GM12878 (cell line): ENCODE measurements at regions not wholly inside any gene's neighbourhood (a gene's known extent, or its start where the extent isn't known, plus 50 kb on each side); places are given as distances from the start of the nearest gene placed in this dataset.

Experiments
- ATAC-seq: fragments of 200-7000 bp; cut with Tn5 transposase; 3 replicates; pipeline ENCODE4 v1.9.1; 2020; ENCODE audit warnings: mild to moderate bottlenecking, moderate library complexity
- BruUV-seq: library from RNA; stranded (reverse); fragments of 400-500 nt; replicated peaks from 2 replicates; lab custom pipeline; 2021; lab: Mats Ljungman, UMichigan
- CTCF ChIA-PET: fragments of 300-600 bp; sonication (Branson Sonifier 250); formaldehyde crosslinking; extraction: SDS; loops from one replicate; lab custom pipeline; 2021; ENCODE audit warnings: inconsistent platforms; lab: Yijun Ruan, JAX
- POLR2A ChIA-PET: fragments of 350-600 bp; formaldehyde crosslinking; extraction: SDS; loops from one replicate; lab custom pipeline; 2021; ENCODE audit warnings: inconsistent platforms; lab: Charles Lee
- RAD21 ChIA-PET: fragments of 300-600 bp; sonication (Branson Sonifier 250); formaldehyde crosslinking; loops from one replicate; lab custom pipeline; 2023; ENCODE audit warnings: antibody characterized with exemption; ENCODE audit not compliant: unreplicated experiment; lab: Charles Lee
- SMC1A ChIA-PET: fragments of 300-600 bp; sonication (Branson Sonifier 250); formaldehyde crosslinking; loops from one replicate; lab custom pipeline; 2023; ENCODE audit not compliant: unreplicated experiment, uncharacterized antibody; lab: Charles Lee
- DNase-seq: peaks from one replicate; pipeline ENCODE4 v3.0.0-alpha.2; 2011; ENCODE audit warnings: low read depth, low spot score
- FAIRE-seq: peaks from 3 replicates; lab custom pipeline; 2011; peaks lifted over from hg19 to GRCh38; lab: Jason Lieb, UNC
- H2AFZ ChIP-seq: 2 replicates; pipeline ENCODE4 v1.6.0; 2011; ENCODE audit warnings: low read depth, low read length, control low read depth; ENCODE audit not compliant: control insufficient read depth
- H3K27ac ChIP-seq: 2 replicates; pipeline ENCODE4 v1.5.1; 2011; ENCODE audit warnings: control low read depth; ENCODE audit not compliant: control insufficient read depth, insufficient read depth
- H3K27me3 ChIP-seq, 2 experiments: replicated peaks in 1 of 2; 2 replicates each; pipeline versions ENCODE4 v1.6.0 to v1.6.1; 2011; ENCODE audit warnings: low read length in 1 of 2; ENCODE audit not compliant: control insufficient read depth in 2 of 2, insufficient read depth in 2 of 2
- H3K36me3 ChIP-seq, 2 experiments: 2 replicates each; pipeline ENCODE4 v1.5.1; 2011; ENCODE audit warnings: low read length in 1 of 2; ENCODE audit not compliant: control insufficient read depth in 2 of 2, insufficient read depth in 2 of 2
- H3K4me1 ChIP-seq: 2 replicates; pipeline ENCODE4 v1.6.1; 2011; ENCODE audit warnings: mild to moderate bottlenecking, low read length, moderate library complexity, mixed read lengths; ENCODE audit not compliant: control insufficient read depth, insufficient read depth
- H3K4me2 ChIP-seq: 2 replicates; pipeline ENCODE4 v1.6.0; 2011; ENCODE audit warnings: control low read depth; ENCODE audit not compliant: control insufficient read depth, insufficient read depth
- H3K4me3 ChIP-seq: fragments of 200-600 bp; sonication (generic); 2 replicates; pipeline ENCODE4 v1.5.1; 2016
- H3K79me2 ChIP-seq: 2 replicates; pipeline ENCODE4 v1.6.0; 2011; ENCODE audit warnings: low read length; ENCODE audit not compliant: control insufficient read depth, insufficient read depth
- H3K9ac ChIP-seq: 2 replicates; pipeline ENCODE4 v1.8.0; 2011; ENCODE audit warnings: low read length, control low read depth, mixed read lengths; ENCODE audit not compliant: control insufficient read depth, insufficient read depth
- H3K9me3 ChIP-seq: replicated peaks from 3 replicates; pipeline ENCODE4 v1.5.1; 2011; ENCODE audit warnings: mild to moderate bottlenecking, low read length; ENCODE audit not compliant: control insufficient read depth, insufficient read depth
- H4K20me1 ChIP-seq: 2 replicates; pipeline ENCODE4 v1.6.0; 2011; ENCODE audit not compliant: control insufficient read depth, insufficient read depth
- CBFB ChIP-seq: IDR thresholded peaks from 2 replicates; pipeline ENCODE4 v1.6.1; 2016; ENCODE audit warnings: antibody characterized with exemption, low read depth
- CBX3 ChIP-seq: fragments of 200-600 bp; sonication (generic); IDR thresholded peaks from 2 replicates; pipeline ENCODE4 v1.6.1; 2016; ENCODE audit warnings: low read depth, borderline replicate concordance
- CBX5 ChIP-seq: sonication (generic); IDR thresholded peaks from 2 replicates; pipeline ENCODE4 v1.6.1; 2016; ENCODE audit warnings: low read depth, moderate library complexity, mild to moderate bottlenecking, inconsistent platforms
- CREM ChIP-seq: IDR thresholded peaks from 2 replicates; pipeline ENCODE4 v1.6.1; 2014; ENCODE audit warnings: antibody characterized with exemption, low read depth
- NFXL1 ChIP-seq: fragments of 450-650 bp; IDR thresholded peaks from 2 replicates; pipeline ENCODE4 v1.6.1; 2017; ENCODE audit warnings: antibody characterized with exemption, mild to moderate bottlenecking, borderline replicate concordance
- NR2C2 ChIP-seq: IDR thresholded peaks from 2 replicates; pipeline ENCODE4 v1.6.1; 2011; ENCODE audit warnings: borderline replicate concordance, low read depth; ENCODE audit not compliant: control insufficient read depth, insufficient read length
- WGBS: methylation state at CpG from one replicate; pipeline ENCODE4 v1.1.6; 2016; ENCODE audit warnings: low lambda C conversion rate; ENCODE audit not compliant: insufficient replicate concordance, insufficient coverage; ENCODE audit errors: missing lambda C conversion rate; 5-methylcytosine and 5-hydroxymethylcytosine counted together
- in situ Hi-C: fragments of 300-500 bp; cut with MboI; formaldehyde crosslinking; loops from 9 replicates; pipeline ENCODE4 v1.14.3; 2018; ENCODE audit warnings: mixed read lengths
- intact Hi-C: fragments of 100-400 bp; cut with micrococcal nuclease; formaldehyde crosslinking; loops from one replicate; pipeline ENCODE4 v1.14.2; 2022; ENCODE audit not compliant: unreplicated experiment

DNA sequence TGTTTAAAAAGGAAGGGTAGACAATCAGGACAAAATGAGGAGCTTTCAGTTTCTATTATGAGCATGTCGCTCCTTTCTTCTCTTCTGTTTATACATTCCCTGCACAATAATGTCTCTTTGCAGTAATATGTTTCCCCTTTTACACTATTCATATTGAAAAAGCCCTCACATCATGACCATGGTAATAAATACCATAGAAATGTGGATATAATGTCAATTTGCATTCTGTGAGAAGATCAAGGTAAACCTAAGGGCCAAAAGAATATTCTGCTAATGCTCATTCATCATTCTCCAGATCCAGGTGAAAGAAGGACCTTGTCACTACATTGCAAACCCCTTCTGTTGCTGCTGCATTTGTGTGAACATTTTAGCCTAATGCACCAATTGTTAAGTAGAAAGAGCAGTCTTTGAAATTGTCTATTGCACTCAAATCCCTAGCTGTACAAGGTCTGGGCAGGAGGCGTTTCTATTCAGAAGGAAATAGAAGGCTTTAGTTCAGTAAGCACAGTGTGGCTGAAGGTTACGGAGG, 117.6 kb upstream of the SOX21 start:
- SMC1A ChIA-PET = no interaction called here
- Histone ChIP-seq H3K4me3 (no peak overlapping the region), H3K36me3 (no peaks in the 10 kb centered on the region)
- DNase-seq = no peak
- no peak for TF ChIP-seq NFXL1
- TF ChIP-seq CBX3 = no peak
- TF ChIP-seq NR2C2 = no peak
- no peak for TF ChIP-seq CREM
- no peak for TF ChIP-seq CBX5
- TF ChIP-seq, all 136 proteins: peak for 0
- ATAC-seq (no peak), FAIRE-seq (no peak)
- Histone ChIP-seq H4K20me1 (no peaks in the 10 kb centered on the region), H3K9ac (no peak overlapping the region), H2AFZ (no peak overlapping the region), H3K27me3 (no peaks in the 10 kb centered on the region; a peak in 1 of 4 replicates), H3K9me3 (no peaks in the 10 kb centered on the region), H3K4me2 (no peak overlapping the region), H3K27ac (no peak overlapping the region), H3K79me2 (no peaks in the 10 kb centered on the region), H3K4me1 (no peaks in the 10 kb centered on the region)
- in situ Hi-C loops (no loop called here), intact Hi-C loops (no loop called here)
- ChIA-PET POLR2A (no interaction called here), RAD21 (no interaction called here), CTCF (no interaction called here)
- 43% methylated on average over 3 of the region's 3 CpGs for WGBS
- no TSS peak for BruUV-seq

DNA sequence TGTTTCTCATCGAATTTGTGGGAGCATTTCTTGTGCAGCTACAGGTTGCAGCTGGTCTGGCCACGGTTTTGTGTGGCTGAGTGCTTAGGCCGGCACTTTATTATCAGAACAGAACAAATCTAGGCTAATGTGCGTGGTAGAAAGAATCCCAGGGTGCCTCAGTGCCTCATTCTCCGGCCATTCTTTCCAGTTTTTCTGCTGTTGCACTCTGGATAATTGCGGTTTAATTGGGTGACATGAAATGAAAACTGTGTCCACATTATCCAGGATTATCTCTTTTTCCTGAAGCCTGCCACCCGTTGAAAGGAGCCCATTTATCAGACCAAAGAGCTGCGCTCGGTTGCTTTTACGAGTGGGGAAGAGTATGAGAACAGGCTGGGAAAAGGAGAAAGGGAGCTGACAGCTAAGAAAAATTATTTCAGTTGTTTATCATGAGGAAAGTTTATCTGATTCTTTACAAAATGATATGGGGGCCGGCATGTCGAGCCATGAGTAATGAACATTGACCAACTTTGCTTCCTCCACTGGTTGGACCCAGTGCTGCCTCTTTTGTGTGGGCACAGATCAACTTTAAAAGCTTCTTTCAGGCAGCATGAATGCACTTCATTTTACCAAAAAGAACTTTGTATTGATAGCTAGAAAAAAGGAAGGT, 117.0 kb upstream of the SOX21 start:
- ATAC-seq (no peak), DNase-seq (no peak), FAIRE-seq (no peak)
- ChIA-PET POLR2A (no interaction called here), SMC1A (no interaction called here), CTCF (no interaction called here), RAD21 (no interaction called here)
- H3K36me3 ChIP-seq = no peaks in the 10 kb centered on the region
- in situ Hi-C loops = no loop called here
- 42% methylated on average over 12 of the region's 12 CpGs for WGBS
- no peak for TF ChIP-seq CBFB
- no TSS peak for BruUV-seq
- H3K9ac ChIP-seq = no peak overlapping the region
- H3K9me3 ChIP-seq = no peaks in the 10 kb centered on the region
- intact Hi-C loops = no loop called here
- no peaks in the 10 kb centered on the region for H3K4me1 ChIP-seq
- H3K27me3 ChIP-seq = no peaks in the 10 kb centered on the region; a peak in 1 of 4 replicates
- H3K4me3 ChIP-seq = no peak overlapping the region
- no peak overlapping the region for H3K27ac ChIP-seq
- no peak overlapping the region for H2AFZ ChIP-seq
- no peaks in the 10 kb centered on the region for H3K79me2 ChIP-seq
- no peaks in the 10 kb centered on the region for H4K20me1 ChIP-seq
- no peak overlapping the region for H3K4me2 ChIP-seq
